Endothelial cell of umbilical vein (primary cell): ENCODE measurements at regions not wholly inside any gene's neighbourhood (a gene's known extent, or its start where the extent isn't known, plus 50 kb on each side); places are given as distances from the start of the nearest gene placed in this dataset.

Experiments
- BruUV-seq: library from RNA; stranded (reverse); fragments of 400-500 nt; replicated peaks from 2 replicates; lab custom pipeline; 2021; lab: Mats Ljungman, UMichigan
- CTCF ChIA-PET: fragments of 300-600, 350-600 bp; sonication (Branson Sonifier 250); formaldehyde crosslinking; loops from one replicate; lab custom pipeline; 2021; ENCODE audit warnings: antibody characterized with exemption, inconsistent platforms; lab: Charles Lee
- POLR2A ChIA-PET: fragments of 300-600, 350-600 bp; sonication (Branson Sonifier 250); formaldehyde crosslinking; loops from one replicate; lab custom pipeline; 2021; ENCODE audit warnings: antibody characterized with exemption, inconsistent platforms; lab: Charles Lee
- DNase-seq: peaks from one replicate; pipeline ENCODE4 v3.0.0-alpha.2; 2011; ENCODE audit warnings: low read depth, low spot score
- FAIRE-seq: peaks from 2 replicates; lab custom pipeline; 2011; peaks lifted over from hg19 to GRCh38; lab: Jason Lieb, UNC
- H2AFZ ChIP-seq: 2 replicates; pipeline ENCODE4 v1.6.0; 2012; ENCODE audit warnings: low read depth, low read length, control low read depth, inconsistent platforms
- H3K27ac ChIP-seq: 2 replicates; pipeline ENCODE4 v1.5.1; 2011; ENCODE audit warnings: low read depth, mild to moderate bottlenecking, control low read depth, low read length, moderate library complexity; ENCODE audit not compliant: insufficient read depth
- H3K27me3 ChIP-seq, 2 experiments: 2 replicates each; pipeline versions ENCODE4 v1.6.0 to v1.6.1; 2011; ENCODE audit warnings: low read length in 2 of 2, mixed read lengths in 1 of 2; ENCODE audit not compliant: control insufficient read depth in 2 of 2, insufficient read depth in 2 of 2
- H3K36me3 ChIP-seq, 2 experiments: 2 replicates in 1 of 2; 3 replicates in 1 of 2; pipeline ENCODE4 v1.5.1; 2011; ENCODE audit warnings: low read length in 2 of 2, mild to moderate bottlenecking in 1 of 2, moderate library complexity in 1 of 2; ENCODE audit not compliant: control insufficient read depth in 2 of 2, insufficient read depth in 2 of 2; ENCODE audit errors: extremely low read depth in 1 of 2
- H3K4me1 ChIP-seq: 3 replicates; pipeline ENCODE4 v1.5.1; 2011; ENCODE audit warnings: mild to moderate bottlenecking, low read length; ENCODE audit not compliant: control insufficient read depth, insufficient read depth; ENCODE audit errors: extremely low read depth
- H3K4me2 ChIP-seq: 2 replicates; pipeline ENCODE4 v1.6.1; 2011; ENCODE audit warnings: low read length, control low read depth, mixed read lengths; ENCODE audit not compliant: insufficient read depth
- H3K4me3 ChIP-seq, 3 experiments: fragments of 200-600 bp in 1 of 3; sonication (generic), shearing (Covaris generic) in 1 of 3; replicated peaks in 1 of 3; 2 replicates each; pipeline ENCODE4 v1.5.1; 2011 to 2016; ENCODE audit warnings: control low read depth in 3 of 3, low read length in 3 of 3, mild to moderate bottlenecking in 2 of 3, inconsistent platforms in 1 of 3, low read depth in 1 of 3, moderate library complexity in 1 of 3; ENCODE audit not compliant: insufficient read depth in 1 of 3
- H3K79me2 ChIP-seq: 2 replicates; pipeline ENCODE4 v1.6.0; 2012; ENCODE audit warnings: low read length, inconsistent platforms; ENCODE audit not compliant: control insufficient read depth, insufficient read depth
- H3K9ac ChIP-seq: replicated peaks from 2 replicates; pipeline ENCODE3; 2011; ENCODE audit warnings: low read length, control low read depth; ENCODE audit not compliant: insufficient read depth; ENCODE audit errors: extremely low read depth
- H3K9me1 ChIP-seq: replicated peaks from 3 replicates; pipeline ENCODE4 v1.6.0; 2011; ENCODE audit warnings: mild to moderate bottlenecking, low read length; ENCODE audit not compliant: control insufficient read depth, insufficient read depth; ENCODE audit errors: extremely low read depth
- H3K9me3 ChIP-seq: replicated peaks from 2 replicates; pipeline ENCODE4 v1.5.1; 2012; ENCODE audit warnings: low read length, inconsistent platforms; ENCODE audit not compliant: control insufficient read depth, insufficient read depth
- H4K20me1 ChIP-seq: replicated peaks from 2 replicates; pipeline ENCODE3; 2011; ENCODE audit warnings: mild to moderate bottlenecking, low read length; ENCODE audit not compliant: control insufficient read depth, insufficient read depth; ENCODE audit errors: extremely low read depth
- CTCF ChIP-seq, 2 donors: IDR thresholded peaks; 1 replicate in 1 of 2; 2 replicates in 1 of 2; pipeline ENCODE4 v1.5.1; 2011; ENCODE audit warnings: low read length in 2 of 2, mild to moderate bottlenecking in 2 of 2, moderate library complexity in 2 of 2, control low read depth in 1 of 2, inconsistent platforms in 1 of 2, low read depth in 1 of 2; ENCODE audit not compliant: insufficient read depth in 1 of 2; ENCODE audit errors: extremely low read depth in 1 of 2
- EZH2 ChIP-seq: IDR thresholded peaks from 2 replicates; pipeline ENCODE4 v1.6.1; 2012; ENCODE audit warnings: borderline replicate concordance, low read depth, mild to moderate bottlenecking, moderate library complexity, low read length, inconsistent platforms; ENCODE audit not compliant: severe bottlenecking
- FOS ChIP-seq: IDR thresholded peaks from 2 replicates; pipeline ENCODE4 v1.6.1; 2011; ENCODE audit warnings: mild to moderate bottlenecking, low read length, moderate library complexity, borderline replicate concordance; ENCODE audit not compliant: insufficient read depth
- GATA2 ChIP-seq: IDR thresholded peaks from 2 replicates; pipeline ENCODE4 v1.7.0; 2011; ENCODE audit warnings: low read depth, mild to moderate bottlenecking, moderate library complexity, mixed read lengths, low read length; ENCODE audit not compliant: insufficient read length, insufficient read depth
- JUN ChIP-seq: IDR thresholded peaks from 2 replicates; pipeline ENCODE4 v1.6.1; 2011; ENCODE audit warnings: borderline replicate concordance, low read depth; ENCODE audit not compliant: insufficient read length, insufficient read depth
- MAX ChIP-seq: IDR thresholded peaks from 2 replicates; pipeline ENCODE4 v1.6.1; 2011; ENCODE audit not compliant: insufficient read depth, insufficient read length
- MYC ChIP-seq: IDR thresholded peaks from one replicate; pipeline ENCODE4 v1.6.1; 2011; ENCODE audit warnings: mild to moderate bottlenecking, low read depth, low read length
- POLR2A ChIP-seq: IDR thresholded peaks from 2 replicates; pipeline ENCODE4 v1.6.1; 2012; ENCODE audit warnings: low read depth, mild to moderate bottlenecking, control low read depth, low read length
- POLR2AphosphoS5 ChIP-seq: IDR thresholded peaks from 2 replicates; pipeline ENCODE4 v1.6.1; 2012; ENCODE audit warnings: low read depth, mild to moderate bottlenecking, control low read depth, low read length, moderate library complexity; ENCODE audit not compliant: insufficient read depth
- dilution Hi-C: fragments of 300-500 bp; cut with MboI; formaldehyde crosslinking; loops from one replicate; pipeline ENCODE4 v1.15.0; 2019; ENCODE audit warnings: low sequenced_read_pairs; ENCODE audit not compliant: extremely low pct_ligation_motif_present
- intact Hi-C: fragments of 100-400 bp; cut with micrococcal nuclease; formaldehyde crosslinking; loops from one replicate; pipeline ENCODE4 v1.10.0; 2022

GRCh38 chr6:137390334-137390733 lies 103.9 kb downstream of the OLIG3 start:
- Histone ChIP-seq H3K9ac (no peak overlapping the region), H3K27me3 (no peaks in the 10 kb centered on the region), H3K9me1 (no peaks in the 10 kb centered on the region), H3K27ac (no peak overlapping the region), H3K36me3 (no peaks in the 10 kb centered on the region), H3K4me1 (no peaks in the 10 kb centered on the region), H3K4me2 (no peak overlapping the region), H4K20me1 (no peaks in the 10 kb centered on the region), H3K9me3 (no peaks in the 10 kb centered on the region), H3K4me3 (no peak overlapping the region), H3K79me2 (no peaks in the 10 kb centered on the region), H2AFZ (no peak overlapping the region)
- FAIRE-seq (no peak), DNase-seq (no peak)
- POLR2A ChIA-PET: no interaction called here
- dilution Hi-C loops (no loop called here), intact Hi-C loops (no loop called here)
- BruUV-seq: no TSS peak
- no peak for TF ChIP-seq CTCF (IDR thresholded peaks at IDR 0.05; ENCODE audit: extremely low read depth in 1 of 2, insufficient read depth in 1 of 2, low read depth in 1 of 2, low read length in 2 of 2)
- TF ChIP-seq FOS: no peak
- TF ChIP-seq MYC: no peak
- TF ChIP-seq EZH2: no peak
- TF ChIP-seq JUN: no peak
- TF ChIP-seq POLR2AphosphoS5: no peak
- no peak for TF ChIP-seq GATA2
- no peak for TF ChIP-seq POLR2A
- TF ChIP-seq MAX: no peak
- CTCF ChIA-PET: no interaction called here
